DOHH2 (cell line): ENCODE measurements at regions not wholly inside any gene's neighbourhood (a gene's known extent, or its start where the extent isn't known, plus 50 kb on each side); places are given as distances from the start of the nearest gene placed in this dataset.

Experiments
- H3F3A ChIP-seq: fragments of 200-600 bp; sonication (generic), shearing (Covaris generic); 2 replicates; pipeline ENCODE4 v1.6.0; 2016; ENCODE audit warnings: antibody characterized with exemption, mild to moderate bottlenecking; ENCODE audit not compliant: control insufficient read depth, insufficient read depth
- H3K27ac ChIP-seq: fragments of 200-600 bp; sonication (generic); 2 replicates; pipeline ENCODE4 v1.5.1; 2014; ENCODE audit warnings: low read depth, mild to moderate bottlenecking, low read length, moderate library complexity
- H3K27me3 ChIP-seq: fragments of 200-600 bp; sonication (generic); 2 replicates; pipeline ENCODE4 v1.6.1; 2014; ENCODE audit warnings: mild to moderate bottlenecking, low read length, mixed read lengths; ENCODE audit not compliant: control insufficient read depth
- H3K36me3 ChIP-seq: fragments of 200-600 bp; sonication (generic); 2 replicates; pipeline ENCODE4 v1.6.1; 2014; ENCODE audit warnings: mild to moderate bottlenecking, low read length, moderate library complexity, mixed read lengths; ENCODE audit not compliant: control insufficient read depth
- H3K4me1 ChIP-seq: fragments of 200-600 bp; sonication (generic); 2 replicates; pipeline ENCODE4 v1.6.1; 2014; ENCODE audit warnings: mild to moderate bottlenecking, low read length, mixed read lengths; ENCODE audit not compliant: control insufficient read depth
- H3K4me2 ChIP-seq: fragments of 200-600 bp; sonication (generic); 2 replicates; pipeline ENCODE4 v1.6.0; 2014; ENCODE audit warnings: mild to moderate bottlenecking, low read length, moderate library complexity
- H3K4me3 ChIP-seq: fragments of 200-600 bp; sonication (generic); 2 replicates; pipeline ENCODE4 v1.5.1; 2014; ENCODE audit warnings: mild to moderate bottlenecking, low read length, mixed read lengths
- H3K79me2 ChIP-seq: fragments of 200-600 bp; sonication (generic); 2 replicates; pipeline ENCODE4 v1.6.1; 2014; ENCODE audit warnings: mild to moderate bottlenecking, low read length, mixed read lengths; ENCODE audit not compliant: control insufficient read depth
- H3K9me2 ChIP-seq: fragments of 200-600 bp; sonication (generic); replicated peaks from 2 replicates; pipeline ENCODE4 v1.6.1; 2014; ENCODE audit warnings: mild to moderate bottlenecking, low read length, mixed read lengths; ENCODE audit not compliant: control insufficient read depth
- H3K9me3 ChIP-seq: fragments of 200-600 bp; sonication (generic); 2 replicates; pipeline ENCODE4 v1.6.1; 2014; ENCODE audit warnings: antibody characterized with exemption, low read length, mixed read lengths; ENCODE audit not compliant: control insufficient read depth, insufficient read depth
- H4K20me1 ChIP-seq: fragments of 200-600 bp; sonication (generic); 2 replicates; pipeline ENCODE4 v1.6.0; 2014; ENCODE audit warnings: low read depth, mild to moderate bottlenecking, antibody characterized with exemption, low read length, moderate library complexity; ENCODE audit not compliant: control insufficient read depth, insufficient read depth
- CTCF ChIP-seq: fragments of 200-600 bp; sonication (generic); IDR thresholded peaks from one replicate; pipeline ENCODE4 v1.5.1; 2014; ENCODE audit warnings: antibody characterized with exemption, mild to moderate bottlenecking, low read depth, low read length; ENCODE audit not compliant: poor library complexity, severe bottlenecking
- EZH2phosphoT487 ChIP-seq: fragments of 200-600 bp; sonication (generic); IDR thresholded peaks from 2 replicates; pipeline ENCODE4 v1.6.1; 2017; ENCODE audit warnings: borderline replicate concordance, mild to moderate bottlenecking, antibody characterized with exemption, low read length, moderate library complexity, mixed read lengths

- H3K36me3 ChIP-seq = no peaks in the 10 kb centered on the region
- TF ChIP-seq EZH2phosphoT487 = no peak
- TF ChIP-seq CTCF = no peak
These were observed 58.9 kb upstream of the ARHGAP24 start for GRCh38 chr4:85416094-85416493.

GRCh38 chr4:85419103-85419502 lies 55.8 kb upstream of the ARHGAP24 start:
- Histone ChIP-seq H4K20me1 (no peaks in the 10 kb centered on the region), H3K4me3 (no peak overlapping the region), H3K9me3 (no peaks in the 10 kb centered on the region), H3F3A (no peaks in the 10 kb centered on the region), H3K36me3 (no peaks in the 10 kb centered on the region), H3K27me3 (no peaks in the 10 kb centered on the region), H3K4me1 (peaks cover 10% of the 10 kb centered on the region), H3K27ac (no peak overlapping the region), H3K4me2 (no peak overlapping the region), H3K9me2 (no peaks in the 10 kb centered on the region), H3K79me2 (no peaks in the 10 kb centered on the region)
- TF ChIP-seq CTCF (no peak), EZH2phosphoT487 (no peak)

More at GRCh38 chr4:85416094-85416493, 58.9 kb upstream of the ARHGAP24 start:
- Histone ChIP-seq H3K9me3 (no peaks in the 10 kb centered on the region), H3K4me2 (no peak overlapping the region), H3K79me2 (no peaks in the 10 kb centered on the region), H3F3A (no peaks in the 10 kb centered on the region), H3K9me2 (no peaks in the 10 kb centered on the region), H3K4me3 (no peak overlapping the region), H3K27ac (no peak overlapping the region), H3K4me1 (no peaks in the 10 kb centered on the region), H3K27me3 (no peaks in the 10 kb centered on the region), H4K20me1 (no peaks in the 10 kb centered on the region)

GRCh38 chr4:85420831-85421230 lies 54.1 kb upstream of the ARHGAP24 start:
- Histone ChIP-seq H3K9me2 (no peaks in the 10 kb centered on the region), H3K4me3 (no peak overlapping the region), H3K27ac (no peak overlapping the region), H3K36me3 (no peaks in the 10 kb centered on the region), H4K20me1 (no peaks in the 10 kb centered on the region), H3K4me2 (no peak overlapping the region), H3K4me1 (peaks cover 10% of the 10 kb centered on the region), H3F3A (no peaks in the 10 kb centered on the region), H3K9me3 (no peaks in the 10 kb centered on the region), H3K79me2 (no peaks in the 10 kb centered on the region), H3K27me3 (no peaks in the 10 kb centered on the region)
- no peak for TF ChIP-seq EZH2phosphoT487
- no peak for TF ChIP-seq CTCF

GRCh38 chr4:85423431-85423830 lies 51.5 kb upstream of the ARHGAP24 start:
- Histone ChIP-seq H3K4me1 (peaks cover 10% of the 10 kb centered on the region), H4K20me1 (no peaks in the 10 kb centered on the region), H3K4me3 (no peak overlapping the region), H3K27ac (no peak overlapping the region), H3K36me3 (no peaks in the 10 kb centered on the region), H3K79me2 (no peaks in the 10 kb centered on the region), H3K9me2 (no peaks in the 10 kb centered on the region), H3K9me3 (no peaks in the 10 kb centered on the region), H3K27me3 (no peaks in the 10 kb centered on the region), H3F3A (no peaks in the 10 kb centered on the region), H3K4me2 (no peak overlapping the region)
- TF ChIP-seq EZH2phosphoT487 (no peak), CTCF (no peak)
